Thymus (tissue), 11 donors: ENCODE measurements at regions not wholly inside any gene's neighbourhood (a gene's known extent, or its start where the extent isn't known, plus 50 kb on each side); places are given as distances from the start of the nearest gene placed in this dataset.
"Not testable (repeated sequence)": the region's sequence is repeated elsewhere in the genome, so short reads cannot be mapped to it uniquely, and the experiment has no call there.

ENCODE experiments used
- DNase-seq, 9 donors: peaks; one replicate each; pipeline ENCODE4 v3.0.0-alpha.2; 2013; ENCODE audit warnings: low spot score in 9 of 9, low read depth in 6 of 9, missing footprints in 1 of 9
- H3K27ac ChIP-seq, 2 donors: one replicate each; pipeline ENCODE4 v1.5.1; 2013; ENCODE audit warnings: control low read depth in 1 of 2, low read depth in 1 of 2, low read length in 1 of 2, mild to moderate bottlenecking in 1 of 2, moderate library complexity in 1 of 2
- H3K27me3 ChIP-seq, 2 donors: one replicate each; pipeline ENCODE4 v1.5.1; 2013; ENCODE audit warnings: low read length in 1 of 2; ENCODE audit not compliant: control insufficient read depth in 2 of 2, insufficient read depth in 1 of 2
- H3K36me3 ChIP-seq, 2 donors: one replicate each; pipeline ENCODE4 v1.5.1; 2013; ENCODE audit warnings: low read length in 1 of 2, mild to moderate bottlenecking in 1 of 2, moderate library complexity in 1 of 2; ENCODE audit not compliant: control insufficient read depth in 2 of 2, insufficient read depth in 2 of 2
- H3K4me1 ChIP-seq, 2 donors: one replicate each; pipeline ENCODE4 v1.5.1; 2013; ENCODE audit warnings: low read length in 2 of 2; ENCODE audit not compliant: control insufficient read depth in 2 of 2, insufficient read depth in 2 of 2
- H3K4me3 ChIP-seq, 2 donors: one replicate each; pipeline ENCODE4 v1.5.1; 2013; ENCODE audit warnings: low read length in 2 of 2, control low read depth in 1 of 2, mild to moderate bottlenecking in 1 of 2
- H3K9me3 ChIP-seq, 2 donors: one replicate each; pipeline ENCODE4 v1.5.1; 2013; ENCODE audit warnings: low read length in 1 of 2, mild to moderate bottlenecking in 1 of 2; ENCODE audit not compliant: control insufficient read depth in 2 of 2, insufficient read depth in 1 of 2
- WGBS: extraction: QIAGEN DNeasy Blood & Tissue Kit; methylation state at CpG from one replicate; pipeline ENCODE4 v1.1.7; 2013; 5-methylcytosine and 5-hydroxymethylcytosine counted together
- donor health status: healthy.

DNA sequence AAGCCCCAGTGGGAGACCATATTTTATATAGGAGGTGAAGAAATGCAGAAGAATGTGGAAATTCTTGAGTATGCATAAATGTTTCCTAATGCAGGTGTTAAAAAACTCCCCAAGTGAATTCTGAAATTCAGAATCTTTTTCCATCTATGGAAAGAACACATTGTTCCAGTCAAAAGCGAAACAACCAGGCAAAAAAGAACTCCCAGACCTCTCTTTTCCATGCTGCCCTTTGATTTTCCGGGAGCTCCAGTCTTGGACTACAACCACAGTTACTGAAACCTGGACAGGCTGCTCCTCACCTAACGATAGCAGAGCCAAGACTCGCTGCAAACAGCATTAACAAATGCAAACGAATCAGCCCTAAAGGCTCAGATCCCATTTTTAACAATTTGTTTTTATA, 108.7 kb upstream of the CNKSR3 start:
- H3K27me3 ChIP-seq = no peaks in the 10 kb centered on the region
- no peak overlapping the region for H3K27ac ChIP-seq
- no peaks in the 10 kb centered on the region for H3K36me3 ChIP-seq
- DNase-seq = no peak
- H3K9me3 ChIP-seq = no peaks in the 10 kb centered on the region
- WGBS = 93% methylated on average over 5 of the region's 5 CpGs
- no peaks in the 10 kb centered on the region for H3K4me1 ChIP-seq
- H3K4me3 ChIP-seq = no peak overlapping the region

DNA sequence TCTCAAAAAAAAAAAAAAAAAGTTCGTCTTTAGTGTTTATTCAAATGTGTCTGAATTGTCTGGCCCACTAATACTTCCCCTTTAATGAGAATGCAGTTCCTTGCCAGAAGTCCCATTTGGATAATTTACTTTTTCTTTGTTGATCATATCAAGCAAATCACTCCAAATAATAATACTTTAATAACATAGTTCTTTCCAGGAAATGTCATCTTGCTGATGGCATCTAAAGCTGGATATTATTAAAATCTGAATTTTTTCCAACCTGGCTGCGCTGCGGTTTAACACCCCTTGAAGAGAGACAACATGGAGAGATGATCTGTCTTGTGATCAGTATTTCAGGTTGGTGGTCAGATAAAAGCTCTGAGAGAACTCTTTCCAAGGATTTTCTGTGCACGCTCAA, 111.2 kb upstream of the CNKSR3 start:
- H3K27ac ChIP-seq = no peak overlapping the region
- H3K4me3 ChIP-seq = no peak overlapping the region
- H3K9me3 ChIP-seq = no peaks in the 10 kb centered on the region
- DNase-seq = no peak
- H3K36me3 ChIP-seq = no peaks in the 10 kb centered on the region
- 97% methylated on average over 4 of the region's 4 CpGs for WGBS
- no peaks in the 10 kb centered on the region for H3K27me3 ChIP-seq
- no peaks in the 10 kb centered on the region for H3K4me1 ChIP-seq

DNA sequence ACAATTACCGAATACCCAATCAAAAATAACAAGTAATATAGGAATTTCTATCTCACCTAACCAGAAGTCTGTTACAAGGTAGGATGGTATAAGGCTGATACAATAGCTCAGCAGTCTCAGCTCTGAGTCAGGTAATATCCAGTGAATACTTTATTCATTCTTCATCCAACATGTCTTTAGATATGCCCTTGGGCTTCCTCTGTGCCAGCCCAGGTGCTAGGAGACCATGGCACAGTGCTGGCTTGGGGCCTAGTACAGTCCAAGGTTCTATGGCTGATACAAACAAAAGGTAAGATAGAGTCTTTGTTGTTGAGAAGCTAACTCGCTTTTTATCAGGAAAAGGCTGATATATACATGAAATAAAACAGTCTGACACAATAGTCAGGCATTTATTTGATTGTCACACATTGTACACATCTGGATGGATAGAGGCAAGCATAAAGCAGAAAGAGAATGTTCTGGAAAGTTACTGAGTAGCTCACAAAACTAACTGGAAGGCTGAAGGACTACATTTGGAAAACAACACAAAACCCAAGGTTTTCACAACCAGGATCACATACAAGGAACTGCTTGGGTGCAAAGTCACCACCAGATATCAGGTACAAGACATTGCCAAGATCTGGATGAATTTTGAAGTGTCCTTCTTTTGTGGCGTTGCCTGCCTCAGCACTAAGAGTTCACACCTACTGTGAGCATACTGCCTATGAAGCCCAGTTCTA, 110.4 kb upstream of the SCAF8 start:
- 97% methylated on average over 3 of the region's 3 CpGs for WGBS
- no peak for DNase-seq
- no peaks in the 10 kb centered on the region for H3K9me3 ChIP-seq

DNA sequence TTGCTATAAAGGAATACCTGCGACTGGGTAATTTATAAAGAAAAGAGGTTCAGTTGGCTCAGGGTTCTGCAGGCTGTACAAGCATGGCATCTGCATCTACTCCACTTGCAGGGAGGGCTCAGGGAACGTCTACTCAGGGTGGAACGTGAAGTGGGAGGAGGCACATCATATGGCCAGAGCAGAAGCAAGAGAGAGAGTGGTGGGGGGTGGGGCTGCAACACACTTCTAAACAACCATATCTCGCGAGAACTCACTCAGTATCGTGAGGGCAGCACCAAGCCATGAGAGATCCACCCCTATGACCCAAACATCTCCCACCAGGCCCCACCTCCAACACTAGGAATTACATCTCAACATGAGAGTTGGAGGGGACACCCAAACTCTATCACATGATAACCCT, 109.8 kb upstream of the SCAF8 start:
- no peaks in the 10 kb centered on the region for H3K27me3 ChIP-seq
- H3K4me1 ChIP-seq = no peaks in the 10 kb centered on the region
- no peak overlapping the region for H3K4me3 ChIP-seq
- DNase-seq = no peak
- H3K36me3 ChIP-seq = no peaks in the 10 kb centered on the region
- 90% methylated on average over 6 of the region's 6 CpGs for WGBS
- H3K27ac ChIP-seq = no peak overlapping the region
- H3K9me3 ChIP-seq = no peaks in the 10 kb centered on the region

More for the DNA sequence above, 110.4 kb upstream of the SCAF8 start:
- Histone ChIP-seq H3K4me3 (no peak overlapping the region), H3K36me3 (no peaks in the 10 kb centered on the region), H3K4me1 (no peaks in the 10 kb centered on the region), H3K27ac (no peak overlapping the region), H3K27me3 (no peaks in the 10 kb centered on the region)

DNA sequence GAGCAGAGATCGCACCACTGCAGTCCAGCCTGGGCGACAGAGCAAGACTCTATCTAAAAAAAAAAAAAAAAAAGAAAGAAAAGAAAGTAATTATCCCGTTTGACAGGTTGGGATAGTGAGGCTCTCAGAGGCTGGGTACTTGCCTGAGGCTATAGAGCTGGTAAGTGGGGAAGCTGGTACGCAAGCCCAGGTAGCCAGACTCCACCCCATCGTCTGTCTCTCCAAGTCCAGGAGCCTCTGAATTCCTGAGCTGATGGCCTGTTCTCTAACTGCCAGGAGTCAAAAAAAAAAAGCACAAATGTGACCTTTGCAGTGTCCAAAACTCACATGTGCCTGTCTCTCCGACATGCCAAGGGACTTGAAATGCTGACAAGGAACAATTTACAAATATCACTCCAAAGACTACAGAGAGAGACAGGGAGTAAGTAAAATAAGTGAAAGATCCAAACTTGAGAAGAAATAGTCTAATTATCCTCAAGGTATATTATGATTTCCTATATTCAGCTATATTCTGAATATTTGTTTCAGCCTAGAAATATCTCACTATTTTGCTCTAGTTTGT, 109.1 kb upstream of the SCAF8 start:
- no peaks in the 10 kb centered on the region for H3K4me1 ChIP-seq
- 96% methylated on average over 6 of the region's 6 CpGs for WGBS
- H3K4me3 ChIP-seq = no peak overlapping the region
- H3K36me3 ChIP-seq = no peaks in the 10 kb centered on the region
- no peak for DNase-seq
- no peaks in the 10 kb centered on the region for H3K9me3 ChIP-seq
- no peak overlapping the region for H3K27ac ChIP-seq
- H3K27me3 ChIP-seq = no peaks in the 10 kb centered on the region

DNA sequence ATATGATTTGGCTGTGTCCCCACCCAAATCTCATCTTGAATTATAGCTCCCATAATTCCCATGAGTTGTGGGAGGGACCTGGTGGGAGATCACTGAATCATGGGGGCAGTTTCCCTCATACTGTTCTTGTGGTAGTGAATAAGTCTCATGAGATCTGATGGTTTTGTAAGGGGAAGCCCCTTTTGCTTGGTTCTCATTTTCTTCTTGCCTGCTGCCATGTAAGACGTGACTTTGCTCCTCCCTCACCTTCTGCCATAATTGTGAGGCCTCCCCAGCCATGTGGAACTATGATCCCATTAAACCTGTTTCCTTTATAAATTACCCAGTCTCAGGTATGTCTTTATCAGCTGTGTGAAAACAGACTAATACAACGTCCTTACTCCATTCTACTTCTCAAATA, 108.5 kb upstream of the SCAF8 start:
- not testable (repeated sequence) for DNase-seq, H3K9me3 ChIP-seq, H3K4me1 ChIP-seq, H3K4me3 ChIP-seq, H3K27ac ChIP-seq, H3K36me3 ChIP-seq, H3K27me3 ChIP-seq
- WGBS = 93% methylated on average over 2 of the region's 2 CpGs

DNA sequence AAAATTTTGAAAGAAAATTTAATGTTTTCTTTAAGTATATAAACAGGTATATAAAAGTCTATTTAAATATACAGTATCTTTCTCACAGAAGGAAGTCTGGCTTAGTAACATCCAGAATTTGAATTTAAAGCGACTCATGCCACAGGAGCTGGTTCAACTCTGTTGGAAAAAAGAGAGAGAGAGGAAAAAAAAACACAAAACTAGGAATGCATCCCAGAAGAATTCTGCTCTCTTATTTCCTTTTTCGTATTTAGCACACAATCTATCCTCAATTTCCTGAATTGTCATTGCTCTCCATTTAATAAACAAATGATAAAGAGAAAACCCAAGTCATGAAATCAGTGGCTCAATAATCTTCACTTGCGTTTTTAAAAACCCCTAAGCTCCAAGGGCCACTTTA, 107.5 kb upstream of the SCAF8 start:
- no peak for DNase-seq
- Histone ChIP-seq H3K27me3 (no peaks in the 10 kb centered on the region), H3K36me3 (no peaks in the 10 kb centered on the region), H3K4me3 (no peak overlapping the region), H3K4me1 (no peaks in the 10 kb centered on the region), H3K9me3 (no peaks in the 10 kb centered on the region), H3K27ac (no peak overlapping the region)
- over 99% methylated on average over 3 of the region's 3 CpGs for WGBS

DNA sequence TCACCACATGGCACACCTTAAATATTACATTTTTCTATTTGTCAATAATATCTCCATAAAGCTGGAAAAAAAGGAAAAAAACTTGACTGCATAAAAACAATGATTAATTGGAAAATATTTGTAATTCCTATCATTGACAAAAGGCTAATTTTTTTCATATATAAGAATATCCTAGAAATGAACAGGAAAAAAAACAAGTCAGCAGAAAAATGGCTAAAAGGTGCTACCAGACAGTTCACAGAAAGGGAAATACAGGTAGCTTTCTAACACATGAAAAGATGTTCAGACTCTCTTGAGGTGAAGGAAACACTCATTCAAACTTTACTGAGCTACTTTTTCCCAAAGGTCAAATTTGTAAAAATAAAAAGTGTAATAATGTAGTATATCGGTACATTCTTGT, 104.1 kb upstream of the SCAF8 start:
- Histone ChIP-seq H3K27me3 (no peaks in the 10 kb centered on the region), H3K27ac (no peak overlapping the region), H3K4me1 (no peaks in the 10 kb centered on the region), H3K36me3 (no peaks in the 10 kb centered on the region), H3K9me3 (no peaks in the 10 kb centered on the region), H3K4me3 (no peak overlapping the region)
- no peak for DNase-seq
- WGBS = 99% methylated on average over 1 of the region's 1 CpG

DNA sequence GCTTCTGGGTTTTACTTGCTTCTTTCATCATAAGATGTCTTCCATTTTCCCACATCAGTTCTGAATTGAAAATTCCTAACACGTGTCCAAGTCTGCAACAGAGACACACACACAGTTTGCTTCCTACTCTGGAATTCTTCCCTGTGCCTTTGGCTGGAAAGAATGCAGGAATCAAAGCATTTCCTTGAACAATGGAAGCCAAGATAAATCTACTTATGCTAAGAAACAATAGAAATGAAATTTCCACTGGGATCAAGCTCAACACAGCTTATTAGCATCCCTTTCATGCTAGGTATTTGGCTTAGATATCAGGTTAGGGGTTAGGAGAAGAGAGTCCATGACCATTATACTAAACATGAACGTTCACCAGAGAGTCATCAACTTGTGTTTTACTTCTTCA, 101.1 kb upstream of the SCAF8 start:
- no peak overlapping the region for H3K27ac ChIP-seq
- H3K36me3 ChIP-seq = no peaks in the 10 kb centered on the region

More for the DNA sequence above, 101.1 kb upstream of the SCAF8 start:
- no peak overlapping the region for H3K4me3 ChIP-seq
- no peaks in the 10 kb centered on the region for H3K9me3 ChIP-seq
- no peaks in the 10 kb centered on the region for H3K4me1 ChIP-seq
- no peaks in the 10 kb centered on the region for H3K27me3 ChIP-seq
- WGBS = 84% methylated on average over 2 of the region's 2 CpGs
- DNase-seq = no peak
